Kidney (tissue), 13 donors: ENCODE measurements at regions not wholly inside any gene's neighbourhood (a gene's known extent, or its start where the extent isn't known, plus 50 kb on each side); places are given as distances from the start of the nearest gene placed in this dataset.

Experiments used
- DNase-seq, 5 donors: peaks; one replicate each; pipeline ENCODE4 v3.0.0-alpha.2; 2013 to 2020
- FAIRE-seq: peaks from 2 replicates; lab custom pipeline; 2012; peaks lifted over from hg19 to GRCh38; lab: Jason Lieb, UNC
- H3K27ac ChIP-seq, 2 donors: one replicate each; pipeline ENCODE4 v1.7.0; 2013; ENCODE audit warnings: low read depth in 2 of 2, low read length in 2 of 2, inconsistent platforms in 1 of 2
- H3K27me3 ChIP-seq: one replicate; pipeline ENCODE4 v1.7.1; 2013; ENCODE audit warnings: low read length, inconsistent platforms; ENCODE audit not compliant: control insufficient read depth, insufficient read depth
- H3K36me3 ChIP-seq, 3 donors: one replicate each; pipeline versions ENCODE4 v1.7.0 to v1.7.1; 2013; ENCODE audit warnings: low read length in 3 of 3, control low read depth in 1 of 3, inconsistent platforms in 1 of 3; ENCODE audit not compliant: insufficient read depth in 3 of 3, control insufficient read depth in 2 of 3
- H3K4me1 ChIP-seq, 3 donors: one replicate each; pipeline versions ENCODE4 v1.7.0 to v1.7.1; 2013; ENCODE audit warnings: low read length in 3 of 3, inconsistent platforms in 1 of 3, low read depth in 1 of 3; ENCODE audit not compliant: control insufficient read depth in 2 of 3, insufficient read depth in 2 of 3
- H3K4me3 ChIP-seq, 3 donors: one replicate each; pipeline versions ENCODE4 v1.7.0 to v1.8.1; 2013; ENCODE audit warnings: low read length in 3 of 3, control low read depth in 1 of 3, inconsistent platforms in 1 of 3
- H3K9ac ChIP-seq, 3 donors: one replicate each; pipeline versions ENCODE4 v1.7.0 to v1.7.1; 2013; ENCODE audit warnings: low read length in 3 of 3, control low read depth in 1 of 3, inconsistent platforms in 1 of 3
- H3K9me3 ChIP-seq, 3 donors: one replicate each; pipeline versions ENCODE4 v1.7.0 to v1.7.1; 2013; ENCODE audit warnings: low read length in 3 of 3, control low read depth in 1 of 3, inconsistent platforms in 1 of 3; ENCODE audit not compliant: control insufficient read depth in 2 of 3, insufficient read depth in 1 of 3
- intact Hi-C: fragments of 100-400 bp; cut with DNase I; formaldehyde crosslinking; loops from one replicate; pipeline ENCODE4 v1.11.1; 2022
- TF ChIP-seq, protein P1 (sequence below): IDR thresholded peaks from 3 replicates; pipeline ENCODE4 v1.5.1; 2012; ENCODE audit warnings: mild to moderate bottlenecking, moderate library complexity, borderline replicate concordance; ENCODE audit not compliant: insufficient read depth; ENCODE audit errors: extremely low read depth
- donor health status: control.
- donor health status: control.
- donor health status: control.
- donor health status: control.
- donor health status: control.
- donor health status: DM: yes; HTN: yes; CAD: no.
- donor health status: Normal renal cell carcinoma (clear cell type).

DNA sequence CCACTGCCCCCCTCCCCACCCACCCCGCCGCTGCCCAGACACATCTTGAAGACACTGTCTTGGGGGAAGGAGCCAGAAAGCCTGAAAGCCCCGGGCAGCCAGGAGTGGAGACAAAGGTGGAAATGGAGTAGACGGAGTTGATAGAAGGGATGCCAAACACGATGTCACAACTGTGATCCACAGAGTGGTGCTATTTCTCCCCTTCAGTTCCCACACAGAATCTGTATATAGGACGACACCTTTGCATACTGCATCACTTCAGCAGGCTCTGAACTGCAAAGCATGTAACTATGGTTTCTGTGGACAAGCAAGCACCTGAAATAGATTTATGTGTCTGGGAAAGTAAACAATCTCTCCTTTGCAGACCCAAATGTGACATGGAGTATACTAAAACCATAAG lies 56.4 kb upstream of the F13A1 start:
- peaks cover 0 to 8% (median 4%) of the 10 kb centered on the region in 3 donors for H3K4me1 ChIP-seq
- H3K9me3 ChIP-seq, result peaks cover 0 to 7% (median 0%) of the 10 kb centered on the region in 3 donors
- no peaks in the 10 kb centered on the region for H3K27me3 ChIP-seq
- H3K9ac ChIP-seq, result no peak overlapping the region
- no peaks in the 10 kb centered on the region for H3K36me3 ChIP-seq
- TF ChIP-seq, protein P1, sequence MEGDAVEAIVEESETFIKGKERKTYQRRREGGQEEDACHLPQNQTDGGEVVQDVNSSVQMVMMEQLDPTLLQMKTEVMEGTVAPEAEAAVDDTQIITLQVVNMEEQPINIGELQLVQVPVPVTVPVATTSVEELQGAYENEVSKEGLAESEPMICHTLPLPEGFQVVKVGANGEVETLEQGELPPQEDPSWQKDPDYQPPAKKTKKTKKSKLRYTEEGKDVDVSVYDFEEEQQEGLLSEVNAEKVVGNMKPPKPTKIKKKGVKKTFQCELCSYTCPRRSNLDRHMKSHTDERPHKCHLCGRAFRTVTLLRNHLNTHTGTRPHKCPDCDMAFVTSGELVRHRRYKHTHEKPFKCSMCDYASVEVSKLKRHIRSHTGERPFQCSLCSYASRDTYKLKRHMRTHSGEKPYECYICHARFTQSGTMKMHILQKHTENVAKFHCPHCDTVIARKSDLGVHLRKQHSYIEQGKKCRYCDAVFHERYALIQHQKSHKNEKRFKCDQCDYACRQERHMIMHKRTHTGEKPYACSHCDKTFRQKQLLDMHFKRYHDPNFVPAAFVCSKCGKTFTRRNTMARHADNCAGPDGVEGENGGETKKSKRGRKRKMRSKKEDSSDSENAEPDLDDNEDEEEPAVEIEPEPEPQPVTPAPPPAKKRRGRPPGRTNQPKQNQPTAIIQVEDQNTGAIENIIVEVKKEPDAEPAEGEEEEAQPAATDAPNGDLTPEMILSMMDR, result no peak
- DNase-seq, result no peak
- no peak overlapping the region for H3K27ac ChIP-seq
- H3K4me3 ChIP-seq, result no peak overlapping the region
- no peak for FAIRE-seq
- intact Hi-C loops, result no loop called here

DNA sequence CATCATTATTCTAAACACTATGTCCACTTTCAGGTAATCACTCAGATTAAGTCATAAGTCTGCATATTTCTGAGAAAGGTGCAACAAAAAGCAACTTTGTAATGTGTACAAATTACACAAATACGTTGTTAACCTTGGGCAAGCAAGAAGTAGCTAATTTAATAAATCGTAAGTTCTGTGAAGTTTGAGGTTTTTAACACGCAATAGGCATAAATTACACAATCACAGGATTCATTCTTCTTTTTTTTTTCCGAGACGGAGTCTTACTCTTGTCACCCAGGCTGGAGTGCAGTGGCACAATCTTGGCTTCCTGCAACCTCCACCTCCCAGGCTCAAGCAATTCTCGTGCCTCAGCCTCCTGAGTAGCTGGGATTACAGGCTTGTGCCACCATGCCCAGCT lies 57.2 kb upstream of the F13A1 start:
- Histone ChIP-seq H3K4me1 (peaks cover 0 to 8% (median 4%) of the 10 kb centered on the region in 3 donors), H3K27me3 (no peaks in the 10 kb centered on the region), H3K9me3 (peaks cover 0 to 7% (median 0%) of the 10 kb centered on the region in 3 donors), H3K36me3 (no peaks in the 10 kb centered on the region), H3K4me3 (no peak overlapping the region), H3K27ac (no peak overlapping the region), H3K9ac (no peak overlapping the region)
- intact Hi-C loops, result no loop called here
- no peak for DNase-seq
- TF ChIP-seq, protein P1, result no peak
- no peak for FAIRE-seq

DNA sequence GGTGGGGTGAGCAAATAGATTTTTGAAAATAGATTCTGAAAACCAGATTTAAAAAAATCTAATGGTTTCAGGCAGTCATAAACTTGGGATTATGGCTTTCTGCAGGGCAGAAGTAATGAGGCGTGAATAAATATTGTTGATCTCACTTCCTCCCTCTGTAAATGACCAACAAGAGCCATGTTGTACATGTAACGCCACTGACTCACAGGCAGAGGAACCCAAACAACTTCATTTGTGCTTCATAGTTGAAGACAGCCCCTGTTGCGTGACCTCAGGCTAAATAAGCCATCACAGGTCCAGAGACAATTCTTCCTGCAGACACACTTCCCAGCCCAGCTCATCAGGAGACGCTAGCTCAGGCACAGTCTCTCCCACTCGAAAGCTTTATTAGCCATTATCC lies 59.1 kb upstream of the F13A1 start:
- H3K27me3 ChIP-seq, result no peaks in the 10 kb centered on the region
- TF ChIP-seq, protein P1, result no peak
- no peak overlapping the region for H3K4me3 ChIP-seq
- DNase-seq (peak in 3 of 5 donors; percentile 12 to 40 (median 28)), FAIRE-seq (no peak)
- no peak overlapping the region for H3K9ac ChIP-seq
- H3K27ac ChIP-seq, result peak overlapping the region in 1 of 2 donors; percentile 27
- H3K9me3 ChIP-seq, result peaks cover 0 to 3% (median 0%) of the 10 kb centered on the region in 3 donors
- no peaks in the 10 kb centered on the region for H3K36me3 ChIP-seq
- peaks cover 0 to 13% (median 8%) of the 10 kb centered on the region in 3 donors for H3K4me1 ChIP-seq
- intact Hi-C loops, result no loop called here

DNA sequence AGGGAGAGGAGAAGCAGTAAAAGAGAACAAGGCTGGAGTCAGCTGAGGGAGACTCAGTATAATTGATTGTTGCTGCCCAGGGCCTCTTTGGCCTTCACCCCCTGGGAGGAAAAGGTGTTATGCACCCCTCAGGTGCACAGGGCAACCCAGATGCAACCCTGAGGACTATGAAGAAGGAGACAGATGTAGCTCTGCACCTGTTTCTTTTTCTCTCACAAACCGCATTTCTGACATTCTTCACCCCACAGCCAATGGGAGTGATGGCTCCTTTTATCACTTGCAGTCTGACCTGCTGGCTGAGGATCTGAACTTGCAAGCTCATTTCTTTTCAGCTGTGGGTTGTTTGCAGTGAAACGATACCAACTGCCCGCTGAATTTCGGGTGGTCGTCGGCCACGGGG lies 64.1 kb upstream of the F13A1 start:
- Histone ChIP-seq H3K27me3 (no peaks in the 10 kb centered on the region), H3K27ac (no peak overlapping the region), H3K36me3 (no peaks in the 10 kb centered on the region), H3K9ac (no peak overlapping the region), H3K4me1 (peaks cover 0 to 11% (median 8%) of the 10 kb centered on the region in 3 donors), H3K9me3 (no peaks in the 10 kb centered on the region), H3K4me3 (no peak overlapping the region)
- intact Hi-C loops, result no loop called here
- no peak for FAIRE-seq
- TF ChIP-seq, protein P1, result no peak
- no peak for DNase-seq
